Activated effector memory CD4-positive, alpha-beta T cell treated with Interleukin-2 at 50 U/mL for 16 hours (primary cell): ENCODE measurements at regions not wholly inside any gene's neighbourhood (a gene's known extent, or its start where the extent isn't known, plus 50 kb on each side); places are given as distances from the start of the nearest gene placed in this dataset.

ENCODE experiments used
- DNase-seq: peaks from one replicate; pipeline ENCODE4 v3.0.0-alpha.2; 2020

DNA sequence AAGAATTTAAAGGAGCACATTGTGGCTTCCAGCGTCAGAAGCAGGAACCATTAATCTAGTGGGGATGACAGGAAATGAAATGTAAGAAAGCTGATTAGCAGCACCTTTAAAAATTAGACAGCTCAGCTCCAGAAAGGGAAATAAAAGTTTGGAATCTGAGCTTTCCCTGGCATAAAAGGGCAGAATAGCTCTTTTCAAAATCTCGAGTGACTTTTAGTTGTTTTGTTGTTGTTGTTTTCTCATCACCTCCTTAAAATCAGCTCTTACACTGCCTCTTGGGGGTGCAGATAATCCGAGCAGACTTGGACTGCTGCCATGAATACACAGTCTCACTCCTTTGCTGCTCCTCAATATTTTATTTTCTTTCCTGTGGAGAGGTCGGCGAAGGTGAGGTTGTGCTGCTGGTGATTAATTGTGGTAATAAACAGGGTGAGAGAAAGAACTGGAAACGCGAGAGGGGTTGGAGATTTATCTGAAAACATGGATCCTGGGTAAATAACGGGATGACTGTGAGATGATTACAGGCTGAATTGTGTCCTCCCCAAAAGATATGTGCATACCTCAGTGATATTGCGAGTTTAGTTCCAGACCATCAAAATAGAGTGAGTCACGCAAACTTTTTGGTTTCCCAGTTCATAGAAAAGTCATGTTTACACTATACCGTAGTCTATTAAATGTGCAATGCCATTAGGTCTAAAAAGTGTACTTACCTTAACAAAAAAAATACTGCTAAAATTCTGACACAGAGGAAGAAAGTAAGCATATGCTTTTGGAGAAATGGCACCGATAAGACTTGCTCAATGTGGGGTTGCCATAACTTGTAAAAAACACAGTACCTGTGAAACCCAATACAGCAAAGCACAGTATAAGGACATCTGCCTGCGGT lies 787.7 kb downstream of the UQCRFS1 start:
- DNase-seq, result no peak

DNA sequence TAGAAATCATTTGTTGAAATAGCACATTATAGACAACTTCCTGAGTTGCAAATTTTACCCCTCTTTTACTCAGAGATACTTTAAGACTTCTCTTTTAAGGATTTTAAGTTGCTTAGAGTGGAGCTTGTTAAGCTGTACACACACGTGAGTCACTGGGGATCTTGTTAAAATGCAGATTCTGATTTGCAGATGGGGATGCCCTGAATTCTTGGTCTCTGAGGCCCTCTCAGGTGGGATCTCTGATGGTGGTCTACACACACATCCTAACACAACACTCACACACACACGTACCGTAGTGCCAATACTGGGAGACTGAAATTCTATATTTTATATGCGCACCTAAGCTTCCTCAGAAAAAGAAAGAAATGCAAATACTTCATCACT lies 788.3 kb downstream of the UQCRFS1 start:
- DNase-seq, result no peak

DNA sequence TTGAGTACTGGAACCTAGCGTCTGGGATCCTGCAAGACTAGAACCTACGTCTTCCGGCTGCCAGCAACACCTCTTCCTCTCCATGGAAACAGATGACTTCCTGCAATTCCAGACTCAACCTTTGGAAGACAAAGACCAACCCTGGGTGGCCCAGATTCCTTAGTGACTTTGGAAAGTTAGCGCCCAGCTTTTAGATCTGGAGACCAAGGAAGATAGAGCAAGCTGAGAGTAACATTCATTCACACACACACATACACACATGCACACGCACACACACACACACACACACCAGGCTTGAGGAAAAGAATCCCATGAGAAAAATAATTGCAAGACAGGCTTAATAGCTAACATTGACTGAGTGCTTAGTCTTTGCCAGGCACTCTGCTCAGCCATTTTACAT lies 788.9 kb downstream of the UQCRFS1 start:
- no peak for DNase-seq

DNA sequence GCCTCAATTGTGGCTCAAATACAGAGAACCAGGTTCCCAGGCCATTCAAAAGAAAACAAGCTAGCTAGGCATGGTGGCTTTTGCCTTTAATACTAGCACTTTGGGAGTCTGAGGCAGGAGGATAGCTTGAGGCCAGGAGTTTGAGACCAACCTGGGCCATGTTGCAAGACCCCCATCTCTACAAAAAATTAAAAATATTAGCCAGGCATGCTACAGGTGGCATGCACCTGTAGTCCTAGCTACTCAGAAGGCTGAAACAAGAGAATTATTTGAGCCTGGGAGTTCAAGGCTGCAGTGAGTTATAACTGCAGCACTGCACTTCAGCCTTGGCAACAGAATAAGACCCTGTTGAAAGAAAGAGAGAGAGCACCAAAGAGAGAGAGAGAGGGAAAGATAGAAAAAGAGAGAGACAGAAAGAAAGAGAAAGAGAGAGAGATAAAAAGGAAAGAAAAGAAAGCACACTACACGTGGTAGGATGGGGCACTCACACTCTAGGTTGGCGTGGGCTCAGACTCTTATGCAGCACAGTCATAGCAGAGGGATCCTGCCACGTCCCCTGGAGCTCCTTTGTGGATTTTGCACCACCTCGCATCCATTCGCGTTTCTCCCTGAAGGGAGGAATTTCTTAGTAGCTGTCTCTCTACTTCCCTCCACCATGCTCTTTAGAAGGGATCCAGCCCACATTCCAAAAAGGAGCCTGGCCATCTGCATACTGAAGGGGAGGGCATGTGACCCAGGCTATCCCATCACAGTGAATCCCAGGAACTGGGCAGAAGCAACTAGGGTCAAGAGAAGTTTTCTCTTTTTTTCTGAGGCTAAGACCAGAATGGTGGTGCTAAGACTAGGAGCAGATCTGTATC lies 789.9 kb downstream of the UQCRFS1 start:
- no peak for DNase-seq

DNA sequence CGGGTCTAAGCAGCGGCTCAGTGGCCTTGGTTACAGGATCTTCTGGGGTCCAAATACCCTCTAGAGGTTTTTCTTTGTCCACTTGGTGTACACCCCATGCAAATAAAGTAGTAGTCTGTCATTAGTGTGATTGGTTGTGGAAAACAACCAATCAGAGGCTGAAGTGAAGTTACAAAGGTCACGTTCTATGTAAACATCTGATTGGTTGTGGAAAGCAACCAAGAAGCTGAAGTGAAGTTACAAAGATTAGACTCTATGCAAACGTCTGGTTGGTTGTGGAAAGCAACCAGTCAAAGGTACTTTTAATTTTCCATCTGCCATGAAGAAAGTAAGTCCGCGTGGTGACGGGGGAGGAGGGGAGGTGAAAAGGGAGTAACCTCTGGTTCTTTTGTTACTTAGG lies 790.9 kb downstream of the UQCRFS1 start:
- DNase-seq, result no peak

DNA sequence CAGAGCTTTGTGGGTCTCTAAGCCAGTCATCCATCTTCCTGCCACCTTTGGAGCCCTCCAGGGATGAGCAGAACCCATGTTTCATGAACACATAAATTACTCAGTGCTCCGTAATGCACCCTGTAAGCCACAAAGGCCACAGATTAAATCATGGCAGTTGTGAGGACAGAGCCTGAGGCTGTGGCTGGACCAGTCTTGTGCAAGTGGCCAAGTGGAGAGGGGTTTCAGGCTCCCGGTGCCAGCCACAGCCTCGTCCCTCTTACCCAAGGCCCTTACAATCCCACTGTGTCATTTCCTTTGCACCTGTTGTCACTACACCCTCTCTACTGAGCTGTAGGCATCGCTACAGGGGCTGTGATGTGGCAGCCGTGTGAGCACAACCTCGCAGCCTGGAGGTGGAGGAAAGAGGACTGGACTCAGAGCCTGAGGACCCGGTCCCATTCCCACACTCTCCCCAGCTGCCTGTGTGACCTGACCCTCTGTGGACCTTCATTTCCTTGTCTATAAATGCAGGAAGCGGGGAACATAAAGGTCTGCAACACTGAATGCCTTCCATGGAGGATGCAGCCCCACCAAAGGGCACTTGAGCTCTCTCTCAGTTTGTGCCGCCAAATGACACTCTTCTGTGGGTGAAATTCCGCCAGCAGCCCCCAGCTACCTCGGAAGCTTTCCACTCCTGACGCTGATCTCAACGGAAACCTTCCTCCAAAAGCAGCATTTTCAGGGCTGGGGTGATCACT lies 792.0 kb downstream of the UQCRFS1 start:
- no peak for DNase-seq

DNA sequence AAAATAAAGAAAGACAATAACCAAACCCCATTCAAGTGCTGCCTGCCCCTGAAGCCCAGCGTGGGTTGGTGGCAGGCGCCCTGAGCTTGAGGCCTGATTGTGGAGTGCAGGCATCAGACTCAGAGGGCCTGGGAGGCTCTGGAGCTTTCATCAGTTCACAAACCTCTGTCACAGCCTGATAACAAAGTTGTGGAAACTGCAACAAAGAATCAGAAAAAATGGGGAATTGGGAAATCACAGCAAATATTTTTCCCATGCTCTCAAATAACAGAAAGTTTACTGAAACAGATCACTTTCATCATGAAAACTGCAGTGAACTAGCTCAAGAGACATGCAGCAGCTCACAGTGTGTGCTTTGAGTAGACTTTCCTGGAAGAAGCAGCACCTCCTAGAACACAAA lies 793.6 kb downstream of the UQCRFS1 start:
- no peak for DNase-seq

DNA sequence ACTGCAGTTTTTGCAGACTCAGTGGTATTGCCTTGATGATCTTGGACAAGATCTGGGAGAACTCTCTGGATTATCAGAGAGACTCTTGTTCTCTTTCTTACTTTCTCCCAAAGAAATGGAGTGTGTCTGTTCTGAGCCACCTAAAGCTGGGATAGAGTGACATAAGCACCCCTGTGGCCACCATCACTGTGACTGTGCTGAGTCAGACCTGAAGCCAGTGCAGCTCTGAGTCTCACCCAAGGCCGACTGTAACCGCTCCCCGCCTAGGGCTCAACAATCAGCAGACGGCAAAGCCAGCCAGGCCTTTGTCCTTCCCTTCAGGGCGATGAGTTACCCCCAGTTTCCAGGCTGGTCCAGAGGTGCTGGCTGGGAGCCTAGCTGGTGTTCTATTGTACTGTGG lies 795.6 kb downstream of the UQCRFS1 start:
- no peak for DNase-seq

DNA sequence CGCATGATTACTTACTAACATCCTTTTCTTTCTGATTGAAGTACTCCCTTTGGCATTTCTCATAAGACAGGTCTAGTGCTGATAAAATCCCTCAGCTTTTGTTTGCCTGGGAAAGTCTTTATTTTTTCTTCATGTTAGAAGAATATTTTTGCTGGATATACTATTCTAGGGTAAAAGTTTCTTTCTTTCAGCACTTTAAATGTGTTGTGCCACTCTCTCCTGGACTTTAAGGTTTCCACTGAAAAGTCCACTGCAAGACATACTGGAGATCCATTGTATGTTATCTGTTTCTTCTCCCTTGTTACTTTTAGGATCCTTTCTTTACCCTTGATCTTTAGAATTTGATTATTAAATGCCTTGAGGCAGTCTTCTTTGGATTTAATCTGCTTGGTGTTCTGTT lies 796.7 kb downstream of the UQCRFS1 start:
- no peak for DNase-seq

DNA sequence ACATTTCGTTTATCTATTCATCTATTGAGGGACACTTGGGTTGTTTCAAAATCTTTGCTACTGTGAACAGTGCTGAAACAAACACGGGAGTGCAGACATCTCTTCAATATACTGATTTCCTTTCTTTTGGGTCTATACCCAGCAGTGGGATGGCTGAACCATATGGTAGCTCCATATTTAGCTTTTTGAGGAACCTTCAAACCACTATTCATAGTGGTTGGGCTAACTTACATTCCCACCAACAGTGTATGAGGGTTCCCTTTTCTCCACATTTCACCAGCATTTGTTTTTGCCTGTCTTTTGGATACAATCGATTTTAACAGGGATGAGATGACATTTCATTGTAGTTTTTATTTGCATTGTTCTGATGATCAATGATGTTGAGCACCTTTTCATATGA lies 798.2 kb downstream of the UQCRFS1 start:
- no peak for DNase-seq

DNA sequence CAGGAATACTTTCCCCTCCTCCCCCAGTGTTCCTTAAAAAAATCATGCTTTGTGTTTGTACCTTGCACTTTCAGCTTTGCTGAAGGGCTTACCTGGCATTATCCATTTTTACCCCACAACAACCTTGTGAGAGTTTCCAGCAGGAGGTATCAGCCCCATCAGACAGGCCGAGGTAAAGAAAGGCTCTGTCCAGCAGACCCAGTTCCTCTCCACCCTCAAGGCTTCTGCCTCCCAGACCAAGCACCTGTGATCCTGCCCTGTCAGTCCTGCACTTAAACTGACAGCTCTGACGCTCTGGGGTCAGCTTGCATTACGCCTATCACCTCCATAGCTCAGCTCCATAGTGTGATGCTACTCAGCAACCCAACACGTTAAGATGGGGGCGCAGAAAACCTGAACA lies 803.1 kb downstream of the UQCRFS1 start:
- DNase-seq, result no peak

DNA sequence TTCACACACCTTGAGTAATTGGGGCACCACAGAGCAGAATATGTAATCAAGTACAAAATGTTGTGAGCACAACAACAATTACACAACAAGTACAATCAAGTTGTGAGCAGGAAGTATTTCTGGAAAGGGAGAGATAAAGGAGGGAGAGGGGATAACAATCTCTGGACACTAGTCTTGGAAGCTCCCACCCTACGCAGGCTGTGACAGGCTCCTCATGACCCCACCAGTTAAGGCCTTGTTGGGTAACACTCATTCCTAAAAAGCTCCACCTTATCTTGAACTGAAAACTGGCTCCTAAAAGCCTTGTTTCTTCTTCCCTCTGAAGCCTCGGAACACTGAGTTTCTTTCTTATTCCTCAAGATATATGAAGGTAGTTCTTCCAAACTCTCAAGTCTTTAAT lies 806.0 kb downstream of the UQCRFS1 start:
- DNase-seq, result no peak

DNA sequence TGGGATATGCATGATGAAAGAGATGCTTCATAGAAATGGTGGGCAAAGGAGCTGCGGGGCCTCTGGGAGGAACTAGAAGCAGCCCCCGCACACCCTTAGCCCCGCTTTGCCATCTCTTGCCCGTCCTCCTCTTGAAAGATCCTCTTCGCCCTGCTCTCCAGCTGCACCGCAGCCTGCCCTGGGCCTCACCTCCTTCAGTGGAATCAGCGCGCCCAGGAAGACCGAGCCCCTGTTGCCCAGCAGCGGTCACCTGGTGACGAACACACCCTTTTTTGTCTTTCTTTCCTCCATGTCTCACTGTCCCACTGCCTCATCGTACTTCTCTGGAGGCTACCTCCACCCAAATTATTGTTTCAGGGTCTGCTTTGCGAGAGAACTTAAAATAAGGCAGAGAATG lies 807.6 kb downstream of the UQCRFS1 start:
- DNase-seq, result no peak

DNA sequence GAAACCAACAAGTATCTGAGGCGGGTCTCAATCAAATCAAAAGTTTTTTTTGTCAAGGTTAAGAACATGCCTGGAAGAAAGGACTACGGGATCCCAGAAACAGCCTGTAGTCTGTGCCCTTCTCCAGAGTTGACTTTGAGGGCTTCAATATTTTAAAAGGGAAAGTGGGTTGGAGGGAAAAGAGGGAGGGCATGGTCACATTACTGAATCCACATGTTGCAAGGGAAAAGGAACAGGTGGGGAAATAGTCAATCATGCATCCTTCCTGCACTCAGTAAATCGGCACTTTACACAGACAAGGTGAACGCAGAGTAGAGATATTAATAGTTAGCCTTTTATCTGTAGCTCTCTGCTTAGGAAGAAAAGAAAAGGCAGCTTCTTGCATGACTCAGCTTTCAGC lies 808.5 kb downstream of the UQCRFS1 start:
- no peak for DNase-seq

DNA sequence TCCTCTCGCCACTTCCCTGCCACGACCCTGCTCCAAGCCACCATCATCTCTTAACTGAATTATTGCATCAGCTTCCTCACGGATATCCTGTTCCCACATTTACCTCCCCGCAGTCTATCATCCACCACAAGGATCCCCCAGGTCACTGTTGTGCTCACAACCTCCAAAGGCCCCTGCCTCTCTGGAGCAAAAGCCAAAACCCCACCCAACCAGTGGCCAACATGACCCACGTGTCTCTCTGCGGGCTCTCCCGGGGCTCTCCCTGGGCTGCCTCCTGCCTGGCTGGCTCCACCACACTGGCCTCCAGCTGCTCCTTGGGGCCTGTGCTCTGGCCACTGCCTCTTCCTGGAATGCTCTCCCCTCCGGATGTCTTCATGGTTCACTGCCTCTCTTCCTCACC lies 809.3 kb downstream of the UQCRFS1 start:
- no peak for DNase-seq

DNA sequence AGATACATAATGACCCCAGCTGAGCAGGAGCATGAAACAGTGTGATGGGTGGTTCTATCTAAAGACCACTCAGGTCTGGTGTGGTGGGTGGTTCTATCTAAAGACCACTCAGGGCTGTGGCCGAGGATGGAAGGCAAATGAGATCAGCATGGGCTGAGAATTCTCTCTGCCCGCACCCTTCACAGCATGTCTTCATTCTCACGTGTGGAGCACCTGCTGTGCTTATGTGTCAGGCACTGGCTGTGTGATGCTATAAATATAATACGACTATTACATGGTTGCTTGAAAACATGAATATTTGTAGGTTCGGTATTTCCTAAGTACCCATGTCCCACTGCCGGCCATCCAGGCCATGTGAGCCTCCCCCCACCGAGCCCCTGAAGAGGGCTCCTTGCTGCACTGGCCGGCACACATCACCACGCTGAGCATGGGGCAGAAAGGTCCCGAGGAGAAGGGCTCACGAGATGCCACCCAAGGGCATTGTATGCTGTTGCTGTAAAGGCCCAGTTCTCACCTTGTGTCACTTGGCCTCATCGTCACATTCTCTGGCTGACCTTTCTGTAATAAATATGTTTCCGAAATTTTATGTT lies 810.2 kb downstream of the UQCRFS1 start:
- no peak for DNase-seq

DNA sequence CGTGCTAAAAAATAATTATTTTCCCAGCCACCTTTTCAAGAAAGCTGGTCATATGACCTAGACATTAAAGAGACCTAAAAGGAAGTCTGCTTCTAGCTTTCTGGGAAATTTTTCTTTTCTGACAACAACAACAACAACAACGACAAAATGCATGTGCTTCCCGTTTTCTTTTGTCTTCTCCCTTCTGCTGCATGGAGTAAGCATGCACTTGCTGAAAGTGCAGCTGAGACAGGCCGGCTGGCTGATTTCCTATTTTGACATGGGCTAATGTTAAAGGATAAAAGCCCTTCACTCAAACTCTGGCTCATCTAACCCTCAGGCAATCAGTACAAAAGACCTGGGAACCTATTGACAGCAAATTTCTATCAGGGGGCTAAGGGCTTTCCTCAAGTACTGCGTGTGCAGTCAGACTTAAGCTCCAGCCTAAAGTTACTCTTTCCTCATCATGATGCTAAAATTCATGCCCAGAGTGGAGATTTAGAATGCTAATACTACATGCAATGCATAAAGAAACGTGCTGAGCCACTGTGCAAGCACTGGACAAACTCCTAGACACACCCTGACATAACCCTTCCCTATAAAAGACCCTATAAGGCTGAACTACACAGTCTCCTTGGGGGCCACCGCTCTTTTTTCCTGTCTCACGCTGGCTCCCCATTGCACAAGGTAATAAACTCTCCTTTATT lies 811.1 kb downstream of the UQCRFS1 start:
- DNase-seq, result no peak

DNA sequence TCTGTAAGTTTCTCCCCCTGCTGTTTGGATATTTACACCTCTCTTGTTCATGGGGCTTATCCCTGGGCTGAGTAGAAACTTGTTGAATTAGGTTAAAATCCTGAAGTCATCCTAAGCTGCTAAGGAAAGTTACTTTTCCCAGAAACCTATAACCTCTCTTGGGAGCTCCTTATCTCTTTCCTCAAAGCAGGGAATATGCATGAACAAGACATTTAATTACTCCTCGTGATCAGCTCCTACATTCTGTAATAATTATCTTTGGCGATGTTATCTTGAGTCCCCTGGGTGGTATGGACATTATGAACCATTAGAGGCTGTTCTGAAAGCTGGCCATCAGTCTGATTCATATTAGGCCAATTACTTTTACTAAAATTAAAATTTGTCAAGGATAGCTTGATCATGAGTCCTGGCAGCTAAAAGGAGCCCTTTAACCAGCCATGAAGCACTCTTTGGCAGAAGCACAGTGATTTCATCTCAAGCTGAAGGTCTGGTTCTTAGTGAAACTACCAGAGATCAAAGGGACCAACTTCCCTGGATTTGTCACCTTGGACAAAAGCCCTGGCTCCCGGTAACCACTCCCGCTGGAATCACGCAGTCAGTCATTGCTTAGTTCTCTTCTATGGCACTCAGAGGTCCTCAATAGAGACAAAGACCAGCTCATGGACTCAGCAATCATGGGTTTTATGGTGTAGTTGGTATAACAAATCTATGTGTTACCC lies 811.8 kb downstream of the UQCRFS1 start:
- no peak for DNase-seq

DNA sequence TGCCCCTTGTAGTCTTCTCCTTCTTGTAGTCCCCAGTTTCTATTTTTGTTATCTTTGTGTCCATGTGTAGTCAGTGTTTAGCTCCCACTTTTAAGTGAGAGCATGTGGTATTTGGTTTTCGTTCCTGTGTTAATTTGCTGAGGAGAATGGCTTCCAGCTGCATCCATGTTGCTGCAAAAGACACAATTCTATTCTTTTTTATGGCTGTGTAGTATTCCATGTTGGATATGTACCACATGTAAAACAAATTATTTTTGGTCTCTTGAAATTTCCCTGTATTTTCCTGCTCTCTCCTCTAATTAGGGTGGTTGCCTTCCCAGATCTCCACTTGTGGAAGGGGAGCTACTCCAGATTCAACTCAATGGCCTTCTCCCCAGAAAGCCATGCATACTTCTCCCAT lies 813.8 kb downstream of the UQCRFS1 start:
- DNase-seq, result no peak

DNA sequence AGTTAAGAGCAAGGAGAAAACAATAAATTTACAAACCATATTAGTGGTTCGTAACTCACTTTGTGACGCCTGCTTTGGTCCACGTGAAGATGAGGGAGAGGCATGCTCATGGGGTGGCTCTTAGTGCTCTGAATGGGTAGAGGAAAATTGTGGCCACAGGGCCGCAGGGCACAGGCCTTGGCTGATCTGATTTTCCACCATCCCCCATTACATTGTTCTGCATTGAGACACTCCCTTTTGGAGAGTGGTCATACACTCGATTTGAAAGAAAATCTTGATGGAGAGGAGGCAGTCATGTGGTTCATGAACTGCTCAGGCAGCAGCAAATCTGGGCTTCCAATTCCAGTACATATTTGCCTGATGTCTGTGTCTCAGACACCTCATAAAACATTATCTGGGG lies 815.2 kb downstream of the UQCRFS1 start:
- DNase-seq, result no peak

DNA sequence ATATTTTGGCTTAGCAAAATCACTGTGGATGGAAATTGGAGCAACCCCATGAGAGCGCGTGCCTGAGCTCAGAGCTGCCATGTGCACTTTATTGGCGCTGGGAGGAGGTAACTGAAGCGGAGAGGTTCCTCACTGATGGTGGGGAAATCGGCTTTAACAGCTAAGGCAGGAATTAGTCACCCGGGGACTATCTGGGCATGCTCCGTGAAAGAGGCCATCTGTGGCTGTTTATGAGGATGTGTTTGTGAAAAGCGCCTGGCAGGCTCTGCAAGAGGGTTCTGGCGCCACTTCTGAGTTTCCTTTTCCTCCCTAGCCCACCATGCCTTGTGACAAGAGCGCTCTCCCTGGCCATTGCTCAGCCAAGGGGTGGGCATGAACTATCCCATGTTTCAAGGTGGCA lies 815.6 kb downstream of the UQCRFS1 start:
- no peak for DNase-seq

DNA sequence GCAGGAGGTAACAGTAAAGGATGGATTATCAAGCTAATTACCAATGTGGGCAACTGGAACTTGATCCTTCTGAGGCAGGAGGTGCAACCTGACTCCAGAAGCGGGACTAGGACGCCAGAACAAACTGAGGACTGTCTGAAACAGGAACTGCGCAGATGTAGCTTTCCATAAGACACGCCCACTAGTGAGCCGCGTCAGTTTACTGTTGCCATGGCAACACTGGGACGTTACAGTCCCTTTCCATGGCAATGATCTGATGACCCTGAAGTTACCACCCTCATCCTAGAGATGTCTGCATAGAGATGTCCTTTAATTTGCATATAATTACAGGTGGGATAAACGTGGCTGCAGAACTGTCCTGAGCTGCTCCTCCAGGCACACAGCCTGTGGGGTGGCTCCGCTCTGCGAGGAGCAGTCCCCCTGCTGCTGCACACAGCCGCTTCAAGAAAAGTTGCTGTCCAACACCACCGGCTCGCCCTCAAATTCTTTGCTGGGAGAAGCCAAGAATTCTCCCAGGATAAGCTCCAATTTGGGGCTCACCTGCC lies 816.6 kb downstream of the UQCRFS1 start:
- no peak for DNase-seq
